GM12892 (cell line): ENCODE measurements at regions not wholly inside any gene's neighbourhood (a gene's known extent, or its start where the extent isn't known, plus 50 kb on each side); places are given as distances from the start of the nearest gene placed in this dataset.
"Not testable (repeated sequence)": the region's sequence is repeated elsewhere in the genome, so short reads cannot be mapped to it uniquely, and the experiment has no call there.

Experiments used
- DNase-seq: peaks from one replicate; pipeline ENCODE4 v3.0.0; 2011; ENCODE audit not compliant: insufficient read length
- FAIRE-seq: peaks from 2 replicates; lab custom pipeline; 2011; peaks lifted over from hg19 to GRCh38; lab: Jason Lieb, UNC
- POLR2A ChIP-seq: IDR thresholded peaks from 2 replicates; pipeline ENCODE4 v1.6.1; 2011; ENCODE audit warnings: low read depth, low read length, control low read depth
- POLR2AphosphoS5 ChIP-seq: IDR thresholded peaks from 2 replicates; pipeline ENCODE4 v1.6.1; 2011; ENCODE audit warnings: low read depth, low read length, control low read depth
- TAF1 ChIP-seq: IDR thresholded peaks from 2 replicates; pipeline ENCODE4 v1.6.1; 2011; ENCODE audit warnings: low read depth, mild to moderate bottlenecking, control low read depth, low read length, borderline replicate concordance

DNA sequence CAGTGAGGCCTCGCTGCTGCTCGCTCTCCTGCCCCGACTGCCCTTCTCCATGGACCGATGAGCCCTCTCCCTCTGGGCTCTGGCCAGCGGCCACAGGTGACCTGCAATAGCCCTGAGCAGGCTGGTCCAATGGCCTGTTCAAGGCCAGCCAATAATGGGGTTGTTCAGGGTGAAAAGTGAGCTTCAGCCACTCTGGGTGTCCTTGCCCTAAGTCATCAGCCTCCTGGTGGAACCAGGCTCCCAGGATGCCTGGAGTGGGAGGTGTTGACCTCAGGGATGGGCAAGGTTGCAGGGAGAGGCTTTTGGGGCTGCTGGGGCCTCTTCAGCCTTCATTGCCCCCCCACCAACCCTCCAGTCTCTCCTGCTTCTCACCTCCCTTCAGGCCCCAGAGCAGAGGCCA is 79.7 kb downstream of the RFLNA start:
- TF ChIP-seq POLR2AphosphoS5 (no peak), POLR2A (no peak), TAF1 (no peak)
- FAIRE-seq: no peak
- DNase-seq: no peak

DNA sequence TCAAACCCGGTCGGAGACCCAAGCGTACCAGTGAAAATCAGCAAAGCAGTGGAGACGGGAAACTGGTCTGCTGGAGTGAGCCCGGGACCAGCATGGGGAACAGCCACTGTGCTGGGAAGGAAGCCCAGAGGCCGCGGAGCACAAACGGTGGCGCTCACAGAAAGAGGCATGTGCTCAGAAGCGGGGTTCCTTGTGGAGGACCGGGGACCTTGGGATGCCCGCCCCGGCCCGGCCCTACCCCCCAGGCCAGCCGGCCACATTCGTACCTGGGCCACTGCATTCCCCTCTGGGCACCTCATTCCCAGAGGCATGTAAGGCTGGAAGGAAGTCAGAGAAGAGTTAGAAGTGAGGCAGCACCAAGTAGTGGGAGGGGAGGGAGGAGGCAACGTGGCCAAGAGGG is 79.3 kb downstream of the RFLNA start:
- no peak for DNase-seq
- no peak for TF ChIP-seq POLR2AphosphoS5
- no peak for TF ChIP-seq TAF1
- TF ChIP-seq POLR2A: no peak
- no peak for FAIRE-seq

DNA sequence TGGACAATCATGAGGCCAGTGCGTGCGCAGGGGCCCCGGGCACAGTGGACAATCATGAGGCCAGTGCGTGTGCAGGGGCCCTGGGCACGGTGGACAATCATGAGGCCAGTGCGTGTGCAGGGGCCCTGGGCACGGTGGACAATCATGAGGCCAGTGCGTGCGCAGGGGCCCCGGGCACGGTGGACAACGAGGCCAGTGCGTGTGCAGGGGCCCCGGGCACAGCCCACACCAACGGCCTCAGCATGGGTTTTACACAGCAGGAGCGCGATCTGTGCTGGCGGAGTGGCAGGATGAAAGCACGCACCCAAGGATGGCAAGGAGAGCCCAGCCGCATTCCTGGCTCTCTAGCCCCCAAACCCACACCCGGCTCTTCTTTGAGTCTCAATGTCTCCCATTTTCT is 78.8 kb downstream of the RFLNA start:
- FAIRE-seq: not testable (repeated sequence)

DNA sequence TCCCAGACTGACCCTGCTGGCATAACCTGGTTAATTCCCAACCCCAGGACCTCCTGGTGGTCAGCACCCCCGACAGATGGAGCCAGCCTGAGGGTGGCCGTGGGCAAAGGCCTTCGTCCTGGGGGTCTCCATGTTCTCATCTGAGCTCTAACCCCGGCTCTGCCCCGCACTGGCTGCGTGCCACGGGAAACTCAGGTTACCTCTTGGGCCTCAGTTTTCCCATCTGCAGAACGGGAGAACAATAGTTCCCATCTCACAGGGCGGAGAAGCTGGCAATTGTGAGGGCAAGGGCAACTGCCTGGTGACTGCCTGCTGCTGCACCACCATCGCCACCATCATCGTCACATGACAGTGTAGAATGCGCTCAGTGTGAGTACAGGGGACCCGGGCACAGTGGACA is 77.9 kb downstream of the RFLNA start:
- TF ChIP-seq TAF1 (no peak), POLR2AphosphoS5 (no peak), POLR2A (no peak)
- no peak for FAIRE-seq

More for the DNA sequence above, 78.8 kb downstream of the RFLNA start:
- not testable (repeated sequence) for DNase-seq

DNA sequence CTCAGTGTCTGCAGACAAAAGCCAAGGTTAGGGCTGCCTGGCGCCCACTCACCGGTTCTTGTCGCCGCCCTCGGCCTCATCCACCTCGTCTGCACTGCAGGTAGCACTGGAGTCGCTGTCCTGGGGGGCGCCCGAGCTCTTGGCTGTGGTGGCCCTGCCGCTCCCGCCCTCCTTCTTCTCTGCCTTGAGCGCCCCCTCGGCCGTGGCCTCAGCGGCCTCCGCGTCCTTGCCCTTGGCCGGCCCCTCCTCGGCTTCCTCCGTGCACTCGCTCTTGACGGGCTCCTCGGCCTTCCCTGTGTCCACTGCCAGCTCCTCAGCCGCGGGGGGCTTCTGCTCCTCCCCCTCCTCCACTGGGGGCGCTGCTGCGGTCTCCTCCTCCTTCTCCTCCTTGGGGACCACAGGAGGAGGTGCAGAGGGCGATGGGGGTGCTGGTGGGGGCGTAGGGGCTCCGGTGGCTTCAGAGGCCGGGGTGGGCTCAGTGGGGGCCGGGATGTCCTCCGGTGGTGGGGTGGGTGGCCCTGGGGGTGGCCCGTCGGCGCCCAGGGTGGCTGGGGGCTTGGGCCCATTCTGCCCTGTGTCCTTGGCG is 77.2 kb downstream of the RFLNA start:
- TF ChIP-seq POLR2AphosphoS5: no peak
- no peak for TF ChIP-seq POLR2A
- no peak for TF ChIP-seq TAF1
- FAIRE-seq (no peak), DNase-seq (no peak)

More for the DNA sequence above, 77.9 kb downstream of the RFLNA start:
- no peak for DNase-seq

DNA sequence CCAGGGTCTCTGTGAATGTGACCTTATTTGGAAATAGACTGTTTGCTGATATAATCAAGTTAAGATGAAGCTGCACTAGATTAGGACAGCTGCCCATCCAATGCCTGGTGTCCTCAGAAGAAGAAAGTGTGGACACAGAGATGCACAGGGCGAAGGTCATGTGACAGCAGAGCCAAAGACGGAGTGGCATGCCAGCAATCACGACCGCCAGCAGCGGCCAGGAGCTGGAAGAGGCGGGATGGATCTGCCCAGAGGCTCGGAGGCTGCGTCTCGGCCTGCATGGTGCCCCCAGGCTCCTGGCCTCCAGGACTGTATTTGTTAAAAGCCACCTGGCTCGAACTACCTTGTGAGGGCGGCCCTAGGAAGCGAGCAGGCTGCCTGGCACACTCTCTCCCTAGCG is 76.5 kb downstream of the RFLNA start:
- FAIRE-seq: no peak
- TF ChIP-seq TAF1: no peak
- TF ChIP-seq POLR2A: no peak
- TF ChIP-seq POLR2AphosphoS5: no peak
- DNase-seq: no peak

DNA sequence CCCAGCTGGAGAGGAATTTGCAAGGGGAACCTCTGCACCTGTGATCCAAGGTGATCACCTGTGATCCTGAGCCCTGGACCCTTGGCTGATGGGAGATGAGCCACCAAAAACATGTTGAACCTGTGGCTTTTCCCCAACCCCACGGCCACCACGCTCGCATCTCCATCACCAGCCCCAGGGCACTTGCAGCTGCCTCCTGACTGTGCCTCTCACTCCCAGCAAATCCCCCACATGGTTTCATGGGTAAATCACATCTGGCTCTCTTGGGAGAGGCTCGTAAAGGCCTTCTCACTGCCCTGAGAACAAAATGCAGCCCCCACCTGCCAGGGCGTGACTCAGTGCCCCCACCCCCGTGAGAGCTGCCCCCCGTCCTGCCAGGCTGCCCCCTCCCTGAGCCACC is 76.0 kb downstream of the RFLNA start:
- FAIRE-seq (no peak), DNase-seq (no peak)
- no peak for TF ChIP-seq POLR2A
- no peak for TF ChIP-seq POLR2AphosphoS5
- no peak for TF ChIP-seq TAF1

DNA sequence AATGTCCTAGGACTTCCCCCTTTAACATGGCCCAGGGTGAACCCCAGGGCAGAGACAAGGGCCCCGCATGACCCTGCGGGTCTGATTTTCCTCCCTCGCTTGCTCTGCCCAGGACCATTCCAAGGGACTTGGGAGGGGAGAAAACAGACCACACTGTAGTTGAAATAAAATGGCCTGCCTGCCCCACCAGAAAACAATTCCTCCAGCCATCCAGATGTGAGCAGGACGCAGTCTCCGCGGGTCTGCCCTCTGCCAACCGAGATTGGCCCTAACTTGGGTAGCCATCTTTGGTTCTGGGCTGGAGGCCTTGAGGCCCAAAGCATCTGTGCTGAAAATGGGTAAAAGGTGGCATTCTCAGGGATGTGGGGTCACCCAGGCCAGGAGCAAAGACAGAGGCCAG is 75.5 kb downstream of the RFLNA start:
- TF ChIP-seq POLR2A (no peak), POLR2AphosphoS5 (no peak), TAF1 (no peak)
- DNase-seq (no peak), FAIRE-seq (no peak)

DNA sequence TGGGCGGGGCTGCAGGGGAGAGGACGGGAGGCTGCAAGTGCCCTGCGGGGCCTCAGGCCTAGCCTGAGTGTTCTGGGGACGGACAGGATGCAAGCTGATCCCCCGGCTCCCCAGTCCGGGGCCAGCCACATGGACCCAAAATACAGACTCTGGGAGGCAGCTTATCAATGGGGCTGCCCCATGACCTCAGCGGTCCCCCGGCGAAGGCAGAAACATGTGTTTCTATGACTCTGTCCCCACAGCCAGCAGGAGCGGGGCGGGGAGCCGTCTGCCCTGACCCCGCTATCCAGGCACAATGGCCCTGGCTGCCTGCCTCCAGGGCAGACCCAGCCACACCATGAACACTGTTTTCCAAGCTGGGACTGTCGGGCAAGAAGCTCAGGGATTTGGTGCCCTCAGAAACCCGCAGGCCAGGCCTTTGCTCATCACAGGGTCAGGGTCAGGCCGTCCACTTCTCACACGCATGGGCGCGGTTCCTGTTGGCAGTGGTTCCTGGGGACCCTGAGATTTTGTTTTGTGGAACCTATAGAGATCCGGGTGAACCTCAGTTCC is 75.0 kb downstream of the RFLNA start:
- no peak for FAIRE-seq
- TF ChIP-seq POLR2A: no peak
- no peak for TF ChIP-seq TAF1
- no peak for TF ChIP-seq POLR2AphosphoS5
- no peak for DNase-seq

DNA sequence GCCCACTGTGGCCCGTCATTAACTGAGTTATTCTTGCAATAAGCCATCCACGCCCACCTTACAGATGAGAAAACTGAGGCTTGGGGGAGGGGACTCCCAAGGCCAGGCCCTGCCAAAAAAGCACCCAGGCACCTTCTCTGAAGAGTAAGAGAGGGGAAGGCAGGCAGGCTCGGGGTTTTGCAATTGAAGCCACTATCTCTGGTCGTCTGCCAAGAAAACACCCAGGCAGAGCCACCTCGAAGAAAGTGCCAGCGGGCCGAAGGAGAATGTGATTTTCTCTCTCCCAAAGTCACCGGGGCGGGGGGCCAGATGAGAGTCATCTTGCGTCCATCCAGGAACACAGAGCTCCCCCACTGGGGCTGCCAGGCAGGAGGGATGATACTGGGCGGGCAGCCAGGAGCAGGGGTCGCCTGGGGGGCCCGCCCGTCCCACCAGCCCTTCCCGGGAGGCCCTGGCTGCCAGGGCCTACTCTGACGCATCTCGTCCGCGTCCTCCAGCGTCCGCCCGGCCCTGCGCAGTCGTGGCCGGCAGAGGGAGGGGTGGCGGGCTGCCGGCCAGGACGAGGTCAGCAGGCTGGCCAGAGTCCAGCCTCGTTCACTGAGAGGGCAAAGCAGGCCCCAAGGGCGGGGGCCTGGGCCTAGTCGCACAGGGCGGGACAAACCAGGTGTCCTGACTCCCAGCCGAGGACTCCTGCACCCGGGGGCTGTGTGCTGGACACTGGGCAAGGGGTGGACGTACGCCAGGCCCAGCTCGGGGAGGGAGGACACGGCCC is 74.3 kb downstream of the RFLNA start:
- TF ChIP-seq POLR2AphosphoS5 (no peak), TAF1 (no peak), POLR2A (no peak)
- no peak for DNase-seq
- no peak for FAIRE-seq

DNA sequence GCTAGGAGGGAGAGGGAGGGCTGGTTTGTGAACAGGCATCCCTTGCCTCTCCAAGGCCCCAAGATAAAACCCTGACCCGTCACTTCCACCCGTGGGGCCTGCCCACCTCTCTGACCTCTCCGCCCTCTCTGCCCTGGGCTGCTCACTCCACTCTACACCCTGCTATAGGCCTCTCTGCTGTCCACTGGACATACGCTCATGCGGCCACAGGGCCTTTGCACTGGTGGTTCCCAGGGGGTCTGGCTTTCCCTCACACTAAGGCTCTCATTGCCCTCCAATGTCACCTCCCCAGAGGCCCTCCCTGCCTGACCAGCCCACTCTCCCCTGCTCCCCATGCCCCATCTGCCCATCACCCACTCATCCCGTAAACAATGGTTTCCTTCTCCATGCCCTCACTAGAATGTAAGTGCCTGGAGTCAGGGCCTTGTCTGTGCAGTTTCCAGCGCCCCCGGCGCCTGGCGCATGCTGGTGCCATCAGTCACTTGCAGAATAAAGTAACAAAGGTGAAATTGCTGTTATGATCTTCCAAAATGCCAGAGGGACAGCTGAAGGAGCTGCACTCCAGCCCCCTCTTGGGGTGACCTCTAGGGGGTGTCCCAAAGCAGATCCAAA is 73.6 kb downstream of the RFLNA start:
- DNase-seq (no peak), FAIRE-seq (no peak)
- TF ChIP-seq TAF1: no peak
- no peak for TF ChIP-seq POLR2AphosphoS5
- no peak for TF ChIP-seq POLR2A

DNA sequence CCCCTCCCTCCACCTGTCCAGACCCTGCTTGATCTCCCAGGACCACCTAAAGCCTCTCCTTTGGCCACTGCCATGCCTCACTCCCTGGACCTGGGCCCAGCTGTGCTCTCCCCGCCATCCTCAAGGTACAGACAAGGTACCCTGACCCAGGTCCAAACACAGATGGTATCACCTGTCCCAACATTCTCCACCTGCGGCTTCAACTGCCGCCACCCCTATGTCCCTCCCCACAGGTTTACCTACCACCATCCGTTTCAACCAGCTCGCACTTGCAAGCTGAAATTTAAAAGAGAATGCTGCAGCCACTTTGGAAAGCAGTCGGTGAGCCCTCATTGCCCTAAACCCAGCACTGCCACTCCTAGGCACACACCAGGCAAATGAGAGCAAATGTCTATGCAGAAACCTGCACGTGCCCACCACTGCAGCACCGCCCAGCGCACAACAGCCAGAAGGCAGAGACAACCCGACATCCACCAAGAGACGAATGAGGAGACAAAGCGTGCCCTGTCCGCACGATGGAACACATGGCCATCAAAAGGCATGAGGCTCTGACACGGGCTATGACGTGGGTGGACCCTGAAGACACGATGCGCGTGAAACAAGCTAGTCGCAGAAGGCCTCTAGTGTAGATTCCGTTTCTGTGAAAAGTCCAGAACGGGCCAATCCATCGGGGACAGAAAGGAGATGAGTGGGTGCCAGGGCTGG is 71.0 kb downstream of the RFLNA start:
- FAIRE-seq (no peak), DNase-seq (no peak)
- no peak for TF ChIP-seq TAF1
- TF ChIP-seq POLR2A: no peak
- TF ChIP-seq POLR2AphosphoS5: no peak
